ENCODE measurements at regions not wholly inside any gene's neighbourhood (a gene's known extent, or its start where the extent isn't known, plus 50 kb on each side); places are given as distances from the start of the nearest gene placed in this dataset.

GRCh38 chr5:63261695-63262094 lies 683.1 kb downstream of the LRRC70 start:
- H3K27me3 ChIP-seq (ENCODE audit: control insufficient read depth in 1 of 2, insufficient read depth in 2 of 2, low read length in 2 of 2), result no peaks in the 10 kb centered on the region
- no peak overlapping the region for H3K27ac ChIP-seq (ENCODE audit: low read depth in 2 of 2, low read length in 1 of 2)
- H3K4me1 ChIP-seq (ENCODE audit: control insufficient read depth in 2 of 2, insufficient read depth in 2 of 2, low read length in 1 of 2), result no peaks in the 10 kb centered on the region
- H3K36me3 ChIP-seq (ENCODE audit: control insufficient read depth in 2 of 2, insufficient read depth in 2 of 2, low read length in 1 of 2), result no peaks in the 10 kb centered on the region
- H3K4me3 ChIP-seq (ENCODE audit: low read depth in 1 of 2, low read length in 2 of 2), result no peak overlapping the region
- H3K9me3 ChIP-seq (ENCODE audit: control insufficient read depth in 2 of 2, insufficient read depth in 1 of 2, low read depth in 1 of 2, low read length in 1 of 2), result no peaks in the 10 kb centered on the region

- Histone ChIP-seq H3K4me1 (ENCODE audit: control insufficient read depth in 2 of 2, insufficient read depth in 2 of 2, low read length in 1 of 2) (no peaks in the 10 kb centered on the region), H3K9me3 (ENCODE audit: control insufficient read depth in 2 of 2, insufficient read depth in 1 of 2, low read depth in 1 of 2, low read length in 1 of 2) (no peaks in the 10 kb centered on the region), H3K36me3 (ENCODE audit: control insufficient read depth in 2 of 2, insufficient read depth in 2 of 2, low read length in 1 of 2) (no peaks in the 10 kb centered on the region), H3K4me3 (ENCODE audit: low read depth in 1 of 2, low read length in 2 of 2) (no peak overlapping the region), H3K27ac (ENCODE audit: low read depth in 2 of 2, low read length in 1 of 2) (no peak overlapping the region), H3K27me3 (ENCODE audit: control insufficient read depth in 1 of 2, insufficient read depth in 2 of 2, low read length in 2 of 2) (no peaks in the 10 kb centered on the region)
- WGBS, 2 donors, result 90 to 92% methylated on average over 5 of the region's 5 CpGs
These were observed 677.0 kb downstream of the LRRC70 start for GRCh38 chr5:63255594-63255993.

GRCh38 chr5:63250939-63251338 lies 672.3 kb downstream of the LRRC70 start:
- Histone ChIP-seq H3K9me3 (ENCODE audit: control insufficient read depth in 2 of 2, insufficient read depth in 1 of 2, low read depth in 1 of 2, low read length in 1 of 2) (no peaks in the 10 kb centered on the region), H3K27me3 (ENCODE audit: control insufficient read depth in 1 of 2, insufficient read depth in 2 of 2, low read length in 2 of 2) (no peaks in the 10 kb centered on the region), H3K4me3 (ENCODE audit: low read depth in 1 of 2, low read length in 2 of 2) (no peak overlapping the region), H3K36me3 (ENCODE audit: control insufficient read depth in 2 of 2, insufficient read depth in 2 of 2, low read length in 1 of 2) (no peaks in the 10 kb centered on the region), H3K4me1 (ENCODE audit: control insufficient read depth in 2 of 2, insufficient read depth in 2 of 2, low read length in 1 of 2) (no peaks in the 10 kb centered on the region), H3K27ac (ENCODE audit: low read depth in 2 of 2, low read length in 1 of 2) (no peak overlapping the region)
- 48 to 57% methylated on average over 1 of the region's 1 CpG for WGBS, 2 donors

GRCh38 chr5:63249960-63250359 lies 671.3 kb downstream of the LRRC70 start:
- Histone ChIP-seq H3K27ac (ENCODE audit: low read depth in 2 of 2, low read length in 1 of 2) (no peak overlapping the region), H3K4me3 (ENCODE audit: low read depth in 1 of 2, low read length in 2 of 2) (no peak overlapping the region), H3K4me1 (ENCODE audit: control insufficient read depth in 2 of 2, insufficient read depth in 2 of 2, low read length in 1 of 2) (no peaks in the 10 kb centered on the region), H3K36me3 (ENCODE audit: control insufficient read depth in 2 of 2, insufficient read depth in 2 of 2, low read length in 1 of 2) (no peaks in the 10 kb centered on the region), H3K27me3 (ENCODE audit: control insufficient read depth in 1 of 2, insufficient read depth in 2 of 2, low read length in 2 of 2) (no peaks in the 10 kb centered on the region), H3K9me3 (ENCODE audit: control insufficient read depth in 2 of 2, insufficient read depth in 1 of 2, low read depth in 1 of 2, low read length in 1 of 2) (no peaks in the 10 kb centered on the region)
- 78% methylated on average over 2 of the region's 2 CpGs for WGBS, 2 donors

- no peaks in the 10 kb centered on the region for H3K36me3 ChIP-seq (ENCODE audit: control insufficient read depth in 2 of 2, insufficient read depth in 2 of 2, low read length in 1 of 2)
- no peak overlapping the region for H3K4me3 ChIP-seq (ENCODE audit: low read depth in 1 of 2, low read length in 2 of 2)
- no peaks in the 10 kb centered on the region for H3K4me1 ChIP-seq (ENCODE audit: control insufficient read depth in 2 of 2, insufficient read depth in 2 of 2, low read length in 1 of 2)
- 39 to 57% methylated on average over 1 of the region's 1 CpG for WGBS, 2 donors
- H3K27ac ChIP-seq (ENCODE audit: low read depth in 2 of 2, low read length in 1 of 2), result no peak overlapping the region
- H3K27me3 ChIP-seq (ENCODE audit: control insufficient read depth in 1 of 2, insufficient read depth in 2 of 2, low read length in 2 of 2), result no peaks in the 10 kb centered on the region
- no peaks in the 10 kb centered on the region for H3K9me3 ChIP-seq (ENCODE audit: control insufficient read depth in 2 of 2, insufficient read depth in 1 of 2, low read depth in 1 of 2, low read length in 1 of 2)
These were observed 669.0 kb downstream of the LRRC70 start for GRCh38 chr5:63247651-63248050.

GRCh38 chr5:63245271-63245670 lies 666.7 kb downstream of the LRRC70 start:
- no peaks in the 10 kb centered on the region for H3K9me3 ChIP-seq (ENCODE audit: control insufficient read depth in 2 of 2, insufficient read depth in 1 of 2, low read depth in 1 of 2, low read length in 1 of 2)
- H3K27me3 ChIP-seq (ENCODE audit: control insufficient read depth in 1 of 2, insufficient read depth in 2 of 2, low read length in 2 of 2), result no peaks in the 10 kb centered on the region
- H3K27ac ChIP-seq (ENCODE audit: low read depth in 2 of 2, low read length in 1 of 2), result no peak overlapping the region
- H3K36me3 ChIP-seq (ENCODE audit: control insufficient read depth in 2 of 2, insufficient read depth in 2 of 2, low read length in 1 of 2), result no peaks in the 10 kb centered on the region
- H3K4me3 ChIP-seq (ENCODE audit: low read depth in 1 of 2, low read length in 2 of 2), result no peak overlapping the region
- H3K4me1 ChIP-seq (ENCODE audit: control insufficient read depth in 2 of 2, insufficient read depth in 2 of 2, low read length in 1 of 2), result no peaks in the 10 kb centered on the region
- 64 to 73% methylated on average over 1 of the region's 1 CpG for WGBS, 2 donors

- WGBS, 2 donors, result 67 to 70% methylated on average over 8 of the region's 8 CpGs
- Histone ChIP-seq H3K4me1 (ENCODE audit: control insufficient read depth in 2 of 2, insufficient read depth in 2 of 2, low read length in 1 of 2) (no peaks in the 10 kb centered on the region), H3K27me3 (ENCODE audit: control insufficient read depth in 1 of 2, insufficient read depth in 2 of 2, low read length in 2 of 2) (no peaks in the 10 kb centered on the region), H3K27ac (ENCODE audit: low read depth in 2 of 2, low read length in 1 of 2) (no peak overlapping the region), H3K9me3 (ENCODE audit: control insufficient read depth in 2 of 2, insufficient read depth in 1 of 2, low read depth in 1 of 2, low read length in 1 of 2) (no peaks in the 10 kb centered on the region), H3K36me3 (ENCODE audit: control insufficient read depth in 2 of 2, insufficient read depth in 2 of 2, low read length in 1 of 2) (no peaks in the 10 kb centered on the region), H3K4me3 (ENCODE audit: low read depth in 1 of 2, low read length in 2 of 2) (no peak overlapping the region)
These were observed 661.6 kb downstream of the LRRC70 start for GRCh38 chr5:63240063-63240755.

GRCh38 chr5:63233911-63234310 lies 655.3 kb downstream of the LRRC70 start:
- no peaks in the 10 kb centered on the region for H3K4me1 ChIP-seq (ENCODE audit: control insufficient read depth in 2 of 2, insufficient read depth in 2 of 2, low read length in 1 of 2)
- no peak overlapping the region for H3K27ac ChIP-seq (ENCODE audit: low read depth in 2 of 2, low read length in 1 of 2)
- no peaks in the 10 kb centered on the region for H3K27me3 ChIP-seq (ENCODE audit: control insufficient read depth in 1 of 2, insufficient read depth in 2 of 2, low read length in 2 of 2)
- WGBS, 2 donors, result 28 to 43% methylated on average over 3 of the region's 3 CpGs
- H3K9me3 ChIP-seq (ENCODE audit: control insufficient read depth in 2 of 2, insufficient read depth in 1 of 2, low read depth in 1 of 2, low read length in 1 of 2), result no peaks in the 10 kb centered on the region
- H3K4me3 ChIP-seq (ENCODE audit: low read depth in 1 of 2, low read length in 2 of 2), result no peak overlapping the region
- H3K36me3 ChIP-seq (ENCODE audit: control insufficient read depth in 2 of 2, insufficient read depth in 2 of 2, low read length in 1 of 2), result no peaks in the 10 kb centered on the region

- H3K36me3 ChIP-seq (ENCODE audit: control insufficient read depth in 2 of 2, insufficient read depth in 2 of 2, low read length in 1 of 2), result no peaks in the 10 kb centered on the region
- no peaks in the 10 kb centered on the region for H3K9me3 ChIP-seq (ENCODE audit: control insufficient read depth in 2 of 2, insufficient read depth in 1 of 2, low read depth in 1 of 2, low read length in 1 of 2)
- WGBS, 2 donors, result 72 to 75% methylated on average over 1 of the region's 1 CpG
- no peak overlapping the region for H3K27ac ChIP-seq (ENCODE audit: low read depth in 2 of 2, low read length in 1 of 2)
- H3K4me1 ChIP-seq (ENCODE audit: control insufficient read depth in 2 of 2, insufficient read depth in 2 of 2, low read length in 1 of 2), result no peaks in the 10 kb centered on the region
- H3K4me3 ChIP-seq (ENCODE audit: low read depth in 1 of 2, low read length in 2 of 2), result no peak overlapping the region
- no peaks in the 10 kb centered on the region for H3K27me3 ChIP-seq (ENCODE audit: control insufficient read depth in 1 of 2, insufficient read depth in 2 of 2, low read length in 2 of 2)
These were observed 654.7 kb downstream of the LRRC70 start for GRCh38 chr5:63233361-63233760.

GRCh38 chr5:63230754-63231153 lies 652.1 kb downstream of the LRRC70 start:
- Histone ChIP-seq H3K4me3 (ENCODE audit: low read depth in 1 of 2, low read length in 2 of 2) (no peak overlapping the region), H3K36me3 (ENCODE audit: control insufficient read depth in 2 of 2, insufficient read depth in 2 of 2, low read length in 1 of 2) (no peaks in the 10 kb centered on the region), H3K9me3 (ENCODE audit: control insufficient read depth in 2 of 2, insufficient read depth in 1 of 2, low read depth in 1 of 2, low read length in 1 of 2) (no peaks in the 10 kb centered on the region), H3K27me3 (ENCODE audit: control insufficient read depth in 1 of 2, insufficient read depth in 2 of 2, low read length in 2 of 2) (no peaks in the 10 kb centered on the region), H3K4me1 (ENCODE audit: control insufficient read depth in 2 of 2, insufficient read depth in 2 of 2, low read length in 1 of 2) (no peaks in the 10 kb centered on the region), H3K27ac (ENCODE audit: low read depth in 2 of 2, low read length in 1 of 2) (no peak overlapping the region)
- WGBS, 2 donors, result 60 to 70% methylated on average over 2 of the region's 2 CpGs

All from esophagus (tissue), 2 donors.